ENCODE measurements at regions not wholly inside any gene's neighbourhood (a gene's known extent, or its start where the extent isn't known, plus 50 kb on each side); places are given as distances from the start of the nearest gene placed in this dataset.

DNA sequence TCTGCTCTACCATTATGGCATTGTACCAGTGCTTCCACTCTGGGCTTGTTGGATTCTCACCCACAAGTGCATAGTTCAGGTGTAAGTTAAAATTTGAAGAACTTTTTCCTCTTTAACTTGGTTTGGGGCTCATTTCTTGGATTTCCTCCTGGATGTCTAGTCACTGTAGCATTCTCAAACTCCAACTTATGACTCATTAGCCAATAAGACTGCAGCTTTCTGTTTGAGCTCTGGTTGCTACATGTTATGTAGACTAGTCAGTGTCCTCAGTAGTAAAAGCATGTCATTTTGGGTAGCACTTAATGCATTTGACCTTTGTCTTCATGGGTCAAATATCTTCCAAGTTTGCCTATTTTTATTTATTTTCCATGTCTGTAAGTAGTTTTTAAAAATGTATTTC lies 790.8 kb downstream of the BRINP1 start:
- no peak for DNase-seq (ENCODE audit: low spot score)

DNA sequence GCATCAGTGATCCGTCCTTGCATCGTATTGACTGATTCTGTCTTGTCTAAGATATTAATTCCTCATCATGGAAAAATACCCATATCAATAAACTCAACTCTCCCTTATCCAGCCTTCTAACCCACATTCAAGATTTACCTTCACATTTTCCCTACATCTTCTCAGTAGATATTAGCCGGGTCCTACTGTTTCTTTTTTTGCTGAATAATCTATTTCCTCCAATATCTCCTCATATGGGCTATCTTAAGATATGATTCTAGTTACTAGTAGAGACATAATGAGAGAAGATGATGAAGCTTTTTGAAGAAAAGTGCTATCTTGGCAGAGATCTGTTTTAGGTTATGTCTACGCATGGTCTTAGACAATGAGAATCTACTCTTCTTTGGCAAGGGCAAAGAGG lies 785.8 kb downstream of the BRINP1 start:
- no peak for DNase-seq (ENCODE audit: low spot score)

DNA sequence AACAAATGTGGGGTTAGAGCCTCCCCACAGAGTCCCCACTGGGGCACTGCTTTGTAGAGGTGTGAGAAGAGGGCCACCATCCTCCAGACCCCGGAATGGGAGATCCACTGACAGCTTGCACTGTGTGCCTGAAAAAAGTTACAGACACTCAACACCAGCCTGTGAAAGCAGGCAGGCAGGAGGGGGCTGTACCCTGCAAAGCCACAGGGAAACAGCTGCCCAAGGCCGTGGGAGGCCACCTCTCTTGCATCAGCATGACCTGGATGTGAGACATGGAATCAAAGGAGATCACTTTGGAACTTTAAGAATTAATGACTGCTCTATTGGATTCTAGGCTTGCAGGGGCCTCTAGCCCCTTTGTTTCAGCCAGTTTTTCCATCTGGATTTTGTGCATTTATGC lies 782.3 kb downstream of the BRINP1 start:
- no peak for DNase-seq (ENCODE audit: low spot score)

DNA sequence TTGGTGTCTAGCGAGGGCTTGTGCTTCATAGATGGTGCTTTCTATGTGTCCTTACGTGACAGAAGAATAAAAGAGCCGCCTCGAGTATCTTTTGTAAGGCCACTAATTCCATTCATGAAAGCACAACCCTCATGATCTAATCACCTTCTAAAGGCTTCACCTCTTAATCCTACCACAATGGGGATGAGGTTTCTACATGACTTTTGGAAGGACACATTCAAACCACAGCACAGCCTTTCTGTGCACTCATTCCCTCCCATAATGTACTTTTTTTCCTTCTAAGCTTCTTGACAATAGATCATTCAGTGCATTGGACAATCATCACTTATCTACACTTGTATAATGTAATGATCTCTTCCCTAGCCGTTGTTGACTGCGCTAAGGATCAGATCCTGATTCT lies 774.8 kb downstream of the BRINP1 start:
- no peak for DNase-seq (ENCODE audit: low spot score)

- no peak for DNase-seq (ENCODE audit: low spot score)
Measured at GRCh38 chr9:118595719-118596305, 773.4 kb downstream of the BRINP1 start.

- no peak for DNase-seq (ENCODE audit: low spot score)
Measured at GRCh38 chr9:118596374-118597015, 772.7 kb downstream of the BRINP1 start.

- no peak for DNase-seq (ENCODE audit: low spot score)
Measured at GRCh38 chr9:118606668-118607067, 762.6 kb downstream of the BRINP1 start.

DNA sequence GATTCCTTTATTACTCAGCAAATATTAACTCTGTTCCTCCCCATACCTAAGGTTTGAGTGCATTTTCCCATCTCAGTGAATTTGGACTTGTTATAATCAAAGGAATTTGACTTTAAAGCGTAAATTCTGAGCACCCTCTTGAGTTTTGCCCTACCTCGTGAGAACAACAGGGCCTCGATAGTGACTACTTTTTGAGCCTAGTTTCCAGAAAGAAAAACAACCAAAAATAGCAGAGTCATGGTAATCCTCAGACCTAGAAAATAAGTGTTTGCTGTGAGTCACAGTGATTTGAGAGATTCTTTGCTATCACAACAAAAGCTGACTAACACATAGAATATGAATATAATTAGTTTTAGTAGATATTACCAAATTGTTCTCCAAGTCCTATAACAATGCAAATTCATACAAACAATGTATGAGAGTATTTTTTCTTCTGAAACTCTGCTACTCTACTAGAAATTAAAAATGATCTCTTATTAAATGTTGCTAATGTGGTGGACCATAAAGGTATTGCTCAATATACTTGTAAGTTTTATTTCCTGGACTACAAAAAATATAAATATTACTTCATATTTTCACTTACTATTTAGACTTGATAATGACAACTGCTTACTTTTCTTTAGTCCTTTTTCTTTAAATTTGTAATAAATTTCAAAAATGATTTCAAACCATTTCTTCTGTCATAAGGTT lies 759.7 kb downstream of the BRINP1 start:
- DNase-seq (ENCODE audit: low spot score), result no peak

GRCh38 chr9:118612201-118612600 lies 757.0 kb downstream of the BRINP1 start:
- no peak for DNase-seq (ENCODE audit: low spot score)

DNA sequence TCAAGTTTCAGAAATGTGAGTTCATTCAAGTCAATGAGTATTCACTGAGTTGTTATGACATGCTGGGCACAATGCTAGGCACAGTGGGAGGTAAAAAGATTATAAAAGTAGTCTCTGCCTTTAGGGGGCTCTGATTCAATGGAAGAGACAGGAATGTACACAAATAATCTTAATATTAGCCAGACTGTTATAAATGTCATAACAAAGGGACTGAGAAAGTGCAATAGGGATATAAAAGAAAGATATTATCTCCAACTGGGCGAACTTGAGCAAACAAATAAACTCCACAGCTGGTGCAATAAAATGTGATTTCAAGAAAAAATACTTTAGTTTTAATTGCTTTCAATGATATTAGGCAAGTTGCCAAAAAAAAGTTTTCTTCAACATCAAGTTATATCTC lies 755.2 kb downstream of the BRINP1 start:
- no peak for DNase-seq (ENCODE audit: low spot score)

DNA sequence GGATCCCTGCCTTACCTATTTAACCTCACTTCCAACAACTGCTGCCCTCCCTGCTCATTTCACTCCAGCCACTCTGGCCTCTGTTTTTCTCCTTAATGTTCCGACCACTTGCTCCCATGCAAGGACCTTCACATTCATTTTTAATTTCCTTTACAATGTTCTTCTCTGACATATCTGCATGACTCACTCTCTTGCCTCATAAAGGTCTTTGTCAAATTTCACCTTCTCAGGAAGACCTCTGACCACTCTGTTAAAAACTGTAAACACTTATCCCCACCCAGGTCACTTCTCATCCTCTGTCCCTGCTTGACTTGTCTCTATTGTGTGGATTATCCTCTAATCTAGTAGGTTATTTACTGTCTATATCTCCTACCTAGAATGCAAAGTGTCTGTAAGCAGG lies 751.2 kb downstream of the BRINP1 start:
- no peak for DNase-seq (ENCODE audit: low spot score)

DNA sequence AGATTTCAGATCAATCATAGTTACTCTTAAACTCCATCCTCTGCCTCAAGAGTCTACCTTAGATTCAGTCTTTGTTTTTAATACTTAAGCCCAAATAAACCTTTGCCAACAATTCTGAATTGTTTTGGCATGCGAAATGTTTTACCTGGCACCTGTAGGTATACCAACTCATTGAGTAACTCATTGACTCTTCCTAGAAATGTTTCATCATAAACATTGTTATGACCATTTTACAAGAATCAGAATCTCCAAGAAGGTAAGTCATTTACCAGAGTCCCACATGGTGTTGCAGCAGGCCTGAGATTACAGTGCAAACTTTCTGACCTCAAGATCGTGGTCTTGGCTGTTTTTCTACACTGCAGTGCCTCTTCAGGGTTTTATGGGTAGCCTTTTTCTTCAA lies 750.4 kb downstream of the BRINP1 start:
- DNase-seq (ENCODE audit: low spot score), result no peak

GRCh38 chr9:118624608-118625007 lies 744.6 kb downstream of the BRINP1 start:
- no peak for DNase-seq (ENCODE audit: low spot score)

- DNase-seq (ENCODE audit: low spot score), result no peak
Measured at GRCh38 chr9:118630079-118630478, 739.2 kb downstream of the BRINP1 start.

- DNase-seq (ENCODE audit: low spot score), result no peak
Measured at GRCh38 chr9:118630931-118631595, 738.2 kb downstream of the BRINP1 start.

DNA sequence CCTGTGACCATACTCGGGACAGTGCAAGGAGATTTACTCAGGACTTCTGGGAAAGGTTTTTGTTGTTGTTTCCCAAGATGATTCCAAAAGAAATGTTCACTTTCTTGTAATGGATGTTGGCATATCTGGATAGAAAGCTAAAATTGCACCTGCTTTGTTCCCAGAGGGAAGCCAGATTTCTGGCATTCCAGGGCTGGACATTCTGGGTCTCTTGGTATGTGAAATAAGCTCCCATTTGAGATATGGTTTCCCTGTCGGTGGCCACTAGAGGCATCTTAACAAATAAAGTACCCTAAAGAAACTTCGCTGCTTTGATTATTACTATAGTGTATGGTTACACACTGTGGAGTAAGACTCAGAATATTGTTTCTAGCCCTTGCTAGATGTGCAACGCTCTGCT lies 737.3 kb downstream of the BRINP1 start:
- no peak for DNase-seq (ENCODE audit: low spot score)

GRCh38 chr9:118635416-118635815 lies 733.8 kb downstream of the BRINP1 start:
- no peak for DNase-seq (ENCODE audit: low spot score)

- DNase-seq (ENCODE audit: low spot score), result no peak
Measured at GRCh38 chr9:118637681-118638080, 731.6 kb downstream of the BRINP1 start.

DNA sequence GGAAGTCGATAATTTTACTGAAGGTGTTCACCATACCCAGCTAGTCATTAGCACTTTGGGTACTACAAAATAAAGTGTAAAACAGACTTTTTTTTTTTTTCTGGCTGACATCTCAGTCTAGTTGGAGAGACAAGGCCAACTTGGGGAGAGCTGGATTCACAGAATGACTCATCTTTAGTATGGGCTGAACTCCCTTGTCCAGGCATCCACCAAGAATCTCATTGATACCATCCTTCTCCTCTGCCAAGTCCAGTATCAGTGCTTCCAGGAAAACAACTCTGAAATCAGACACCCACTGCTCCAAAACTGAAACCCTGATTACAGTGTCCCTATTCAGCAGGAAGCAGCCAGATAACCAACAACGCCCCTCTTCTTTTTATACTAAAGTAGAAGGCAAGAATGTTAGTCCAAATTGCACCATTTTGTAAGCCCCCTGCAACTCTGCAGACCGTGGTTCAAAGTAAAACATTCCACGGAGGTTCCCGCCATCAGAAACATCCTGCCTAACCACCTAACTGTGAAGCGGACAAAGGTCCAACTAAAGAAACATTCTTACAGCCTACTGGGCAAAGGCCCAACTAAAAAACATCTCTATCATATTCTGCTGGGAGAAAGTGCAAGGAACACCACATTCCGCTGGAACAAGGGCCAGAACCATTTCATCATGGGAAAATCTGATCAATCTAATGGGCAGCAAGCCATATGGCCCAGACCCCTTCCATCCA lies 728.2 kb downstream of the BRINP1 start:
- no peak for DNase-seq (ENCODE audit: low spot score)

DNA sequence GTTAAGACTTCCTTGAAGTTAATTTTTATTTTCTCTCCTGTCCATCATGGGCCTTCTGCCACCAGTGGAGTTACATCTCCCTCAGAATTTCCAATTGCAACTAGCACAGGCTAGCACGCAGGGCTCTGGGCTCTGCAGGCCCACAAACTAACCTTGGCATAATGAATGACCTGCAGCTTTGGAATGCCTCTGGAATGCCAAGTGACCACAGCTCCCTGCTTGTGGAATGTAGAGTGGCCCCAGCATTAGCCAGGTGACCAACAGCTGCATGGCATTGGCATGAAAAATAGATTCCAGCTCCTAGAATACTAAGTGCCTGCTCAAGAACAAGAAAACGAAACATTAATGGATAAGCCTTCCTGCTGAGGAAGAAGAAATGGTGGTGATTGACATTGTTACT lies 726.1 kb downstream of the BRINP1 start:
- no peak for DNase-seq (ENCODE audit: low spot score)

- no peak for DNase-seq (ENCODE audit: low spot score)
Measured at GRCh38 chr9:118644066-118644465, 725.2 kb downstream of the BRINP1 start.

- no peak for DNase-seq (ENCODE audit: low spot score)
Measured at GRCh38 chr9:118647331-118647730, 721.9 kb downstream of the BRINP1 start.
